Stomach (tissue), 8 donors: ENCODE measurements at regions not wholly inside any gene's neighbourhood (a gene's known extent, or its start where the extent isn't known, plus 50 kb on each side); places are given as distances from the start of the nearest gene placed in this dataset.

Experiments used
- DNase-seq, 2 donors: peaks; one replicate each; pipeline versions ENCODE4 v3.0.0 to v3.0.0-alpha.2; 2013 to 2019
- H3K27ac ChIP-seq, 5 donors: fragments of 200-600 bp in 4 of 5; sonication (generic) in 4 of 5; one replicate each; pipeline ENCODE4 v1.5.1; 2013 to 2019; ENCODE audit warnings: mild to moderate bottlenecking in 1 of 5, moderate library complexity in 1 of 5
- H3K27me3 ChIP-seq, 3 donors: fragments of 200-600 bp; sonication (generic); one replicate each; pipeline ENCODE4 v1.5.1; 2017 to 2019; ENCODE audit warnings: mixed run types in 1 of 3
- H3K36me3 ChIP-seq, 4 donors: fragments of 200-600 bp; sonication (generic); 1 replicate in 3 of 4; 2 replicates in 1 of 4; pipeline ENCODE4 v1.5.1; 2016 to 2019
- H3K4me1 ChIP-seq, 4 donors: fragments of 200-600 bp; sonication (generic); one replicate each; pipeline ENCODE4 v1.5.1; 2016 to 2019
- H3K4me3 ChIP-seq, 4 donors: fragments of 200-600 bp; sonication (generic) in 3 of 4; one replicate each; pipeline ENCODE4 v1.5.1; 2016 to 2019; ENCODE audit warnings: mild to moderate bottlenecking in 1 of 4
- H3K9me3 ChIP-seq, 4 donors: fragments of 200-600 bp; sonication (generic); one replicate each; pipeline ENCODE4 v1.5.1; 2016 to 2019
- CTCF ChIP-seq, 7 experiments: fragments of 450-650 bp in 4 of 7; fragments of 200-600 bp in 3 of 7; sonication (generic) in 3 of 7; IDR thresholded peaks; one replicate each; pipeline ENCODE4 v1.5.1; 2016 to 2019; ENCODE audit warnings: antibody characterized with exemption in 7 of 7, control low read depth in 2 of 7, mild to moderate bottlenecking in 1 of 7
- EP300 ChIP-seq: sonication (generic); formaldehyde crosslinking; IDR thresholded peaks from one replicate; pipeline ENCODE4 v1.6.1; 2017; ENCODE audit warnings: antibody characterized with exemption
- POLR2A ChIP-seq, 4 donors: fragments of 450-650 bp; IDR thresholded peaks; one replicate each; pipeline ENCODE4 v1.6.1; 2016; ENCODE audit warnings: antibody characterized with exemption in 4 of 4, control low read depth in 2 of 4, mild to moderate bottlenecking in 1 of 4, moderate library complexity in 1 of 4
- POLR2AphosphoS5 ChIP-seq, 3 donors: sonication (generic); formaldehyde crosslinking; IDR thresholded peaks; one replicate each; pipeline ENCODE4 v1.6.1; 2016; ENCODE audit warnings: antibody characterized with exemption in 3 of 3
- WGBS, 5 donors: extraction: QIAGEN DNeasy Blood & Tissue Kit in 3 of 5; methylation state at CpG; one replicate each; pipeline versions ENCODE4 v1.1.5 to v1.1.7; 2013 to 2018; 5-methylcytosine and 5-hydroxymethylcytosine counted together
- intact Hi-C: fragments of 100-400 bp; cut with DNase I; formaldehyde crosslinking; loops from one replicate; pipeline ENCODE4 v1.15.1; 2023; ENCODE audit warnings: low total_unique reads
- donor health status: healthy with polysubstance abuse.
- donor health status: Bipolar disorder and iron deficiency.
- donor health status: healthy.

- no peak overlapping the region for H3K4me3 ChIP-seq
- H3K4me1 ChIP-seq: no peaks in the 10 kb centered on the region
- no peaks in the 10 kb centered on the region for H3K36me3 ChIP-seq
- no peak overlapping the region for H3K27ac ChIP-seq
- DNase-seq: no peak
- TF ChIP-seq EP300 (no peak), POLR2AphosphoS5 (IDR thresholded peaks at IDR 0.05) (no peak), POLR2A (IDR thresholded peaks at IDR 0.05) (no peak), CTCF (IDR thresholded peaks at IDR 0.05) (no peak)
- peaks cover 0 to 4% (median 0%) of the 10 kb centered on the region in 3 donors for H3K27me3 ChIP-seq
- intact Hi-C loops: no loop called here
- no peaks in the 10 kb centered on the region for H3K9me3 ChIP-seq
Observed at GRCh38 chr21:35782667-35783066, 277.7 kb downstream of the SETD4 start.

- Histone ChIP-seq H3K27me3 (peaks cover 0 to 4% (median 0%) of the 10 kb centered on the region in 3 donors), H3K27ac (no peak overlapping the region), H3K9me3 (no peaks in the 10 kb centered on the region), H3K36me3 (no peaks in the 10 kb centered on the region), H3K4me3 (no peak overlapping the region), H3K4me1 (no peaks in the 10 kb centered on the region)
- DNase-seq: no peak
- 70 to 81% (median 74%) methylated on average over 4 of the region's 4 CpGs for WGBS, 5 donors
- TF ChIP-seq CTCF (IDR thresholded peaks at IDR 0.05) (no peak), POLR2A (IDR thresholded peaks at IDR 0.05) (no peak), EP300 (no peak), POLR2AphosphoS5 (IDR thresholded peaks at IDR 0.05) (no peak)
- intact Hi-C loops: no loop called here
Observed at GRCh38 chr21:35780983-35781382, 279.3 kb downstream of the SETD4 start.

- Histone ChIP-seq H3K27ac (no peak overlapping the region), H3K9me3 (no peaks in the 10 kb centered on the region), H3K4me1 (no peaks in the 10 kb centered on the region), H3K36me3 (no peaks in the 10 kb centered on the region), H3K27me3 (peaks cover 0 to 4% (median 0%) of the 10 kb centered on the region in 3 donors), H3K4me3 (no peak overlapping the region)
- no peak for TF ChIP-seq CTCF (IDR thresholded peaks at IDR 0.05)
- no peak for TF ChIP-seq POLR2AphosphoS5 (IDR thresholded peaks at IDR 0.05)
- no peak for TF ChIP-seq EP300
- no peak for TF ChIP-seq POLR2A (IDR thresholded peaks at IDR 0.05)
- intact Hi-C loops: no loop called here
- no peak for DNase-seq
- WGBS, 5 donors: 63 to 81% (median 72%) methylated on average over 7 of the region's 7 CpGs
Observed at GRCh38 chr21:35779690-35780570, 280.4 kb downstream of the SETD4 start.

GRCh38 chr21:35779167-35779566, 281.2 kb downstream of the SETD4 start:
- no peaks in the 10 kb centered on the region for H3K4me1 ChIP-seq
- no peak overlapping the region for H3K4me3 ChIP-seq
- H3K27me3 ChIP-seq: peaks cover 0 to 4% (median 0%) of the 10 kb centered on the region in 3 donors
- intact Hi-C loops: no loop called here
- TF ChIP-seq EP300 (no peak), POLR2A (IDR thresholded peaks at IDR 0.05) (no peak), CTCF (IDR thresholded peaks at IDR 0.05) (no peak), POLR2AphosphoS5 (IDR thresholded peaks at IDR 0.05) (no peak)
- no peaks in the 10 kb centered on the region for H3K36me3 ChIP-seq
- DNase-seq: no peak
- 86 to 95% (median 94%) methylated on average over 4 of the region's 4 CpGs for WGBS, 5 donors
- no peaks in the 10 kb centered on the region for H3K9me3 ChIP-seq
- no peak overlapping the region for H3K27ac ChIP-seq
